A549 (cell line): ENCODE measurements at regions not wholly inside any gene's neighbourhood (a gene's known extent, or its start where the extent isn't known, plus 50 kb on each side); places are given as distances from the start of the nearest gene placed in this dataset.

ENCODE experiments used
- ATOH8 ChIP-seq: fragments of 250-450 bp; sonication (Bioruptor Pico); IDR thresholded peaks from 2 replicates; pipeline ENCODE4 v1.5.0; 2020; ENCODE audit warnings: low read depth, mild to moderate bottlenecking, moderate library complexity
- BHLHE40 ChIP-seq: IDR thresholded peaks from 2 replicates; pipeline ENCODE4 v1.6.1; 2012; ENCODE audit warnings: low read depth, low read length, inconsistent platforms
- CTCF ChIP-seq: fragments of >200 bp; sonication (Bioruptor Twin); formaldehyde crosslinking; IDR thresholded peaks from 3 replicates; pipeline ENCODE4 v1.5.1; 2016
- E2F6 ChIP-seq: IDR thresholded peaks from 2 replicates; pipeline ENCODE4 v1.6.1; 2012; ENCODE audit warnings: low read depth, borderline replicate concordance
- EP300 ChIP-seq, 2 experiments: fragments of >200 bp; sonication (Bioruptor Twin); formaldehyde crosslinking; IDR thresholded peaks; 2 replicates in 1 of 2; 3 replicates in 1 of 2; pipeline ENCODE4 v1.6.1; 2016 to 2017
- JUNB ChIP-seq: fragments of >200 bp; sonication (Bioruptor Twin); formaldehyde crosslinking; IDR thresholded peaks from 2 replicates; pipeline ENCODE4 v1.6.1; 2016
- KDM1A ChIP-seq: fragments of 200-600 bp; sonication (generic); IDR thresholded peaks from 2 replicates; pipeline ENCODE4 v1.6.1; 2016; ENCODE audit warnings: low read depth, mild to moderate bottlenecking
- MAX ChIP-seq: IDR thresholded peaks from 2 replicates; pipeline ENCODE4 v1.6.1; 2012
- POLR2A ChIP-seq: IDR thresholded peaks from 2 replicates; pipeline ENCODE4 v1.6.1; 2012; ENCODE audit warnings: mild to moderate bottlenecking, low read length
- REST ChIP-seq: fragments of 200-600 bp; sonication (generic); IDR thresholded peaks from 2 replicates; pipeline ENCODE4 v1.6.1; 2016; ENCODE audit warnings: antibody characterized with exemption, mild to moderate bottlenecking, moderate library complexity
- USF2 ChIP-seq: fragments of 450-650 bp; IDR thresholded peaks from 2 replicates; pipeline ENCODE4 v1.6.1; 2014; ENCODE audit warnings: antibody characterized with exemption

GRCh38 chr20:48556956-48557355 is 270.8 kb downstream of the PREX1 start:
- TF ChIP-seq ATOH8 (CRISPR knock-in tag) (no peak), CTCF (no peak), REST (no peak), KDM1A (no peak), POLR2A (no peak), MAX (no peak), BHLHE40 (no peak), EP300 (IDR thresholded peaks at IDR 0.05) (no peak), JUNB (no peak), E2F6 (no peak), USF2 (no peak)
